OCI-LY1 (cell line): ENCODE measurements at regions not wholly inside any gene's neighbourhood (a gene's known extent, or its start where the extent isn't known, plus 50 kb on each side); places are given as distances from the start of the nearest gene placed in this dataset.

ENCODE experiments used
- H2AFZ ChIP-seq: fragments of 200-600 bp; sonication (generic), shearing (Covaris generic); 2 replicates; pipeline ENCODE4 v1.6.0; 2014; ENCODE audit warnings: antibody characterized with exemption, mild to moderate bottlenecking, low read length
- H3F3A ChIP-seq: fragments of 200-600 bp; sonication (generic), shearing (Covaris generic); 2 replicates; pipeline ENCODE4 v1.6.0; 2014; ENCODE audit warnings: mild to moderate bottlenecking, antibody characterized with exemption, low read length, moderate library complexity; ENCODE audit not compliant: insufficient read depth
- H3K27ac ChIP-seq: fragments of 200-600 bp; sonication (generic); 2 replicates; pipeline ENCODE4 v1.5.1; 2014; ENCODE audit warnings: low read length, mixed run types, mild to moderate bottlenecking, low read depth; ENCODE audit not compliant: poor library complexity, severe bottlenecking
- H3K27me3 ChIP-seq: fragments of 200-600 bp; sonication (generic); 2 replicates; pipeline ENCODE4 v1.6.0; 2014; ENCODE audit warnings: antibody characterized with exemption, mild to moderate bottlenecking, low read length, moderate library complexity; ENCODE audit not compliant: insufficient read depth
- H3K36me3 ChIP-seq: fragments of 200-600 bp; sonication (generic); 2 replicates; pipeline ENCODE4 v1.6.1; 2014; ENCODE audit warnings: mild to moderate bottlenecking, antibody characterized with exemption, low read length, moderate library complexity, mixed read lengths; ENCODE audit not compliant: insufficient read depth
- H3K4me1 ChIP-seq: fragments of 200-600 bp; sonication (generic); 2 replicates; pipeline ENCODE4 v1.5.1; 2014; ENCODE audit warnings: mild to moderate bottlenecking, low read length, moderate library complexity; ENCODE audit not compliant: insufficient read depth, severe bottlenecking
- H3K4me2 ChIP-seq: fragments of 200-600 bp; sonication (generic), shearing (Covaris generic); 2 replicates; pipeline ENCODE4 v1.6.1; 2014; ENCODE audit warnings: low read length
- H3K4me3 ChIP-seq: fragments of 200-600 bp; sonication (generic); 2 replicates; pipeline ENCODE4 v1.5.1; 2014; ENCODE audit warnings: low read length, low read depth, mild to moderate bottlenecking, mixed read lengths; ENCODE audit not compliant: poor library complexity, severe bottlenecking
- H3K79me2 ChIP-seq: fragments of 200-600 bp; shearing (Covaris generic); 2 replicates; pipeline ENCODE4 v1.6.1; 2016; ENCODE audit warnings: mixed run types, low read length, mixed read lengths; ENCODE audit not compliant: insufficient read depth
- H3K9ac ChIP-seq: fragments of 200-600 bp; sonication (generic), shearing (Covaris generic); 2 replicates; pipeline ENCODE4 v1.6.1; 2014; ENCODE audit warnings: mild to moderate bottlenecking, low read length, mixed read lengths
- H3K9me2 ChIP-seq: fragments of 200-600 bp; sonication (generic), shearing (Covaris generic); 2 replicates; pipeline ENCODE4 v1.6.1; 2014; ENCODE audit warnings: low read depth, mild to moderate bottlenecking, low read length, mixed read lengths
- H3K9me3 ChIP-seq: fragments of 200-600 bp; shearing (Covaris generic); 2 replicates; pipeline ENCODE4 v1.6.1; 2014; ENCODE audit warnings: low read length, mixed read lengths
- H4K20me1 ChIP-seq: fragments of 200-600 bp; sonication (generic), shearing (Covaris generic); 2 replicates; pipeline ENCODE4 v1.6.0; 2016; ENCODE audit warnings: mild to moderate bottlenecking, low read length; ENCODE audit not compliant: insufficient read depth
- EZH2 ChIP-seq: fragments of 200-600 bp; sonication (generic), shearing (Covaris generic); IDR thresholded peaks from 2 replicates; pipeline ENCODE4 v1.8.0; 2017; ENCODE audit warnings: borderline replicate concordance, mixed run types, mild to moderate bottlenecking, antibody characterized with exemption, low read length, moderate library complexity, mixed read lengths
- TF ChIP-seq, protein P1 (sequence below): fragments of 200-600 bp; sonication (generic), shearing (Covaris generic); IDR thresholded peaks from 2 replicates; pipeline ENCODE4 v1.5.1; 2017; ENCODE audit warnings: mild to moderate bottlenecking, antibody characterized with exemption, low read length, moderate library complexity, mixed read lengths

DNA sequence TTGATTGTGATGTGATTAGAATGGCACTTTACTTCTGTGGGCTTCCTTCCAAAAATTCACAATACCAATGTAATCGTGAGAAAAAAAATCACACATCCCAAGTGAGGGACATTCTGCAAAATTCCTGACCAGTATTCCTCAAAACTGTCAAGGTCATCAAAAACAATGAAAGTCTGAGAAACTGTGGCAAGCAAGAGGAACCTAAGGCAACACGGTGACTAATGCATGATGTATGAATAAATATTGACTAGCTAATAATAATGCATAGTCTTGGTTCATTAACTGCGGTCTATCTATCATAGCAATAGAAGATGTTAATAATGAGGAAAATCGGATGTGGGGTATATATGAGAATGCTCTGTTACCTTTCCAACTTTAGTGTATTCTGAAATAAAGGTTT is 159.0 kb downstream of the RFC3 start:
- Histone ChIP-seq H3K4me2 (no peak overlapping the region), H3K4me3 (no peak overlapping the region), H3K79me2 (no peaks in the 10 kb centered on the region), H3F3A (no peaks in the 10 kb centered on the region), H2AFZ (no peak overlapping the region), H3K27ac (no peak overlapping the region), H3K36me3 (no peaks in the 10 kb centered on the region), H3K4me1 (peaks cover 7% of the 10 kb centered on the region), H3K9me2 (no peaks in the 10 kb centered on the region), H3K9me3 (no peaks in the 10 kb centered on the region), H3K9ac (no peak overlapping the region), H3K27me3 (no peaks in the 10 kb centered on the region), H4K20me1 (no peaks in the 10 kb centered on the region)
- TF ChIP-seq, protein P1, sequence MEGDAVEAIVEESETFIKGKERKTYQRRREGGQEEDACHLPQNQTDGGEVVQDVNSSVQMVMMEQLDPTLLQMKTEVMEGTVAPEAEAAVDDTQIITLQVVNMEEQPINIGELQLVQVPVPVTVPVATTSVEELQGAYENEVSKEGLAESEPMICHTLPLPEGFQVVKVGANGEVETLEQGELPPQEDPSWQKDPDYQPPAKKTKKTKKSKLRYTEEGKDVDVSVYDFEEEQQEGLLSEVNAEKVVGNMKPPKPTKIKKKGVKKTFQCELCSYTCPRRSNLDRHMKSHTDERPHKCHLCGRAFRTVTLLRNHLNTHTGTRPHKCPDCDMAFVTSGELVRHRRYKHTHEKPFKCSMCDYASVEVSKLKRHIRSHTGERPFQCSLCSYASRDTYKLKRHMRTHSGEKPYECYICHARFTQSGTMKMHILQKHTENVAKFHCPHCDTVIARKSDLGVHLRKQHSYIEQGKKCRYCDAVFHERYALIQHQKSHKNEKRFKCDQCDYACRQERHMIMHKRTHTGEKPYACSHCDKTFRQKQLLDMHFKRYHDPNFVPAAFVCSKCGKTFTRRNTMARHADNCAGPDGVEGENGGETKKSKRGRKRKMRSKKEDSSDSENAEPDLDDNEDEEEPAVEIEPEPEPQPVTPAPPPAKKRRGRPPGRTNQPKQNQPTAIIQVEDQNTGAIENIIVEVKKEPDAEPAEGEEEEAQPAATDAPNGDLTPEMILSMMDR = no peak
- no peak for TF ChIP-seq EZH2

DNA sequence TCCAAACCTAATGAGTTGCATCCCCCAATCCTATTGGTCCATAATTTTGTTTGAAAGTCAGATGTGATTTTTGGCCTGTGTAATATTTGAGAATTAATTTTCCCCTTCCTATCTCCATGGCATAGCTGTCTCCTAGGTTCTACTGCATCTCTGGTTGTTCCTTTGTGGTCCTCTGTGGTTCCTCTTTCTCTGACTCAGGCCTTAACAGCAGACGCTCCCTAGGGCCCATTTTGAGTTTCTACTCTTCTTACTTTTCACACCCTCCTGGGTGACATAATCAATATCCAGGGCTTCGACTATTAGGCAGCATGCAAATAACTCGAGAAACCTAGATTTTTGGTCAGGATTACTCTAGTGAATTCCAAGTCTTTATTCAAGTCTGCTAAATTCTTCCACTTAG is 160.7 kb downstream of the RFC3 start:
- Histone ChIP-seq H3K27ac (no peak overlapping the region), H3K9me3 (no peaks in the 10 kb centered on the region), H3F3A (no peaks in the 10 kb centered on the region), H3K4me1 (peaks cover 7% of the 10 kb centered on the region), H4K20me1 (no peaks in the 10 kb centered on the region), H3K79me2 (no peaks in the 10 kb centered on the region), H3K9me2 (no peaks in the 10 kb centered on the region), H3K4me2 (no peak overlapping the region), H3K36me3 (no peaks in the 10 kb centered on the region), H3K27me3 (no peaks in the 10 kb centered on the region), H3K4me3 (no peak overlapping the region), H2AFZ (no peak overlapping the region), H3K9ac (no peak overlapping the region)
- TF ChIP-seq, protein P1 = no peak
- TF ChIP-seq EZH2 = no peak

DNA sequence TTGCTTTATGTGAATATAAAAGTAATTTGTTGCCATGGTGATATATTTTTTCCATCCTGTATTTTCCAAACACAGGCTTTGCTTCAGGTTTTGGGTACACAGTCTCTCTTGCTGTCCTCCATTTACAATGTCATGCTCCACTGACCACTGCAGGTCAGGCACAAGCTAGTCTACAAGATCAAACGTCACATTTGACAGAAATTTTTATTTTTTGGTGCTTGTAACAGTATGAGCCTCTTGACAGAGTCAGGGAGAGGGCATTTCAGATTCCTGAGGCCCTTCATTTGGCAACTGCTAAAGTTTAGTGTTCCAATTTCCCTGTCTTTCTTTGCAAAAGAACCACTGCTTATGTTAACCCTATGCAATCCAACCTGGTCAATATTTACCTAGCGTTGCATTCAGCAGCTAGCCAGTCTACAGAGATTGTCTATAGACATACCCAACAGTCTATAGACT is 175.0 kb downstream of the RFC3 start:
- Histone ChIP-seq H4K20me1 (no peaks in the 10 kb centered on the region), H3K27ac (peak overlapping the region; percentile 91), H3K4me2 (peak overlapping the region; percentile 68), H3K79me2 (no peaks in the 10 kb centered on the region), H3F3A (no peaks in the 10 kb centered on the region), H2AFZ (no peak overlapping the region), H3K9me3 (no peaks in the 10 kb centered on the region), H3K4me3 (peak overlapping the region; percentile 43), H3K27me3 (no peaks in the 10 kb centered on the region), H3K4me1 (peaks cover 37% of the 10 kb centered on the region), H3K36me3 (no peaks in the 10 kb centered on the region), H3K9ac (peak overlapping the region; percentile 62), H3K9me2 (no peaks in the 10 kb centered on the region)
- TF ChIP-seq, protein P1 = no peak
- TF ChIP-seq EZH2 = no peak
